HG02678 (cell line): ENCODE measurements at regions not wholly inside any gene's neighbourhood (a gene's known extent, or its start where the extent isn't known, plus 50 kb on each side); places are given as distances from the start of the nearest gene placed in this dataset.

ENCODE experiments used
- ATAC-seq: cut with Tn5 transposase; IDR thresholded peaks from one replicate; pipeline ENCODE4 v1.9.1; 2021; ENCODE audit warnings: mild to moderate bottlenecking, moderate library complexity; ENCODE audit not compliant: unreplicated experiment

DNA sequence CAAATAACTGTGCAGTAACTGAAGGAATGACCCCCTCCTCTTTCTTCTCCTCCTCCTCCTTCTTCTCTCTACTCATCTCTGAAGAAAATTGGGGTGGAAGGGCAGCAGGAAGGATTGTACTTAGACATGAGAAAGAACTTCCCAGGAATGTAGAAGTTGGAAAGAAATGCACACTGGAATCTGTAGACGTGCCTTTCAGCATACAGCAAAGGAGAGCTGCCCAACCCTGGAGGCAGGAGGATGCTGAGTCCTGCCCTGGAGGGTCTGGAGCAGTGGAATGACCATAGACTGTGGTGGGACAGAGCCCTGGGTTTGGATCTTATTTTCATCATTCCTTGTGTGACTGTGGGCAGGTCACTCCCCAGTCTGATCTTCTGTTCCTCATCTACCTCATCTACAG is 80.1 kb downstream of the PJA1 start:
- ATAC-seq, result no peak

DNA sequence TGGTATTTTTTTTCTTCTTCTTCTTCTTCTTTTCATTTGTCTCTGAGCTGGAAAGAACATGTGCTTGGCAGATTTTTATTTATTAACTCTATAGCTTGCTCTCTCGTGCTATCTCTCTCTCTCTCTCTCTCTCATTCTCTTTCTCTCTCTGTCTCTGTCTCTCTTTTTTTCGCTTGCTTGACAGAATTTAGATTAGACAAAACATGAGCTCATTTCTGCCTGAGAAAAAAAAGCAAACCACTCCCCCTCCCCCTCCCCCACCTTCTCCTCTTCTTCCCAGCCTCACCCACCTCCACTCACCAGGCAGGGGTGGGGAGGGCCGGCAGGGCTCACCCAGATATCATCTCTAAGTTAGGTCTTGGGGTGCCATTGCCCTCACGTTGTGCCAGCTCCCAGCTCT is 81.5 kb downstream of the PJA1 start:
- no peak for ATAC-seq

DNA sequence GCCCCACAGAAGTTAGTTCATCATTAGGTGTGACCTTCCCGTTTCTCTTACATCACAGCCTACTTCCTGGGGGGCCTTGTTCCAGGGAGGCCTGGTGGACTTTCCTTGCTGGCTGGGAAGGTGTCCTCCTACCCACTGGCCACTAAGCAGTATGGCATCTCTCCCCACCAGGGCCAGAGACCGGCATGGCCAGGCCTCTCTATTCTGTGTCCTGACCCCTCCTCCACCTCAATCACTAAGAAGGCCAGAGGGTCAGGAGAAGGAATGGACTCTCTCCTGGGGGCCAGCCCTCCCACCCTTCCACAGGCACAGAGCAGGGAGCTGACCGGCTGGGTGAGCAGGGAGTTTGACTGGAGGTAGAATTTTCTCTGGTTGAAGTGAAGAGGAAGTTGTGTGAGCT is 81.9 kb downstream of the PJA1 start:
- ATAC-seq, result no peak

GRCh38 chrX:69082753-69083150 is 82.5 kb downstream of the PJA1 start:
- ATAC-seq, result no peak

DNA sequence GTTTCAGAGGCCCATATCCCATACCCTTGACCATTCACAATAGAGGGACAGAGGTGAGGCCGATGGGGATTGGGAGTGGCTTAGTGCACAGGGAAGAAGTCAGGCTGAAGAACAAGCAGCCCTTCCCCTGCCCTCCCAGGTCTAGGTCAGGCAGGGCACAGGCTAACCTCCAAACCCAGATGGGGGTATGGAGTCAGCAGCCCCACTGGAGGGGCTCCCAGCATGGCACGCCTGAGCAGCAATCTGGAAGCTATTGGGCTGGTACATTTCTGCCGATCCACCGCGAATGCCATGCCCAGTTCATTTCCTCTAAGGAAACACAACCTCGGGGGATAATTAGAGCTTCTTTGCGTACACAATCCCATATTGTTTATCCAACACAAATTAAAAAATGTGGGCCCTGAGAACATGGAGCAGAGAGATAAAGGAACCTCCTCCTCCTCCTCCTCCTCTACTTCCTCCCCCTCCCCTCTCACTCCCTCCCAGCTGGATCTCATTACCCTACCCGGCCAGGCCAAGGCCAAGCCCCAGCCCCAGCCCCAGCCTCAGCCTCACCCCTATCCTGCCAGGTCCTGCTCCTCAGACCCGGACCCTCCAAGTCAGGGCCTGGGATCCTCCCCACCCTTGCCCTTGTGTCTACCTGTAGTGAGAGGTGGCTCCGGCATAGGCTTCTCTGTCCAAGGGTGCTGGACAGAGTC is 83.0 kb downstream of the PJA1 start:
- no peak for ATAC-seq

DNA sequence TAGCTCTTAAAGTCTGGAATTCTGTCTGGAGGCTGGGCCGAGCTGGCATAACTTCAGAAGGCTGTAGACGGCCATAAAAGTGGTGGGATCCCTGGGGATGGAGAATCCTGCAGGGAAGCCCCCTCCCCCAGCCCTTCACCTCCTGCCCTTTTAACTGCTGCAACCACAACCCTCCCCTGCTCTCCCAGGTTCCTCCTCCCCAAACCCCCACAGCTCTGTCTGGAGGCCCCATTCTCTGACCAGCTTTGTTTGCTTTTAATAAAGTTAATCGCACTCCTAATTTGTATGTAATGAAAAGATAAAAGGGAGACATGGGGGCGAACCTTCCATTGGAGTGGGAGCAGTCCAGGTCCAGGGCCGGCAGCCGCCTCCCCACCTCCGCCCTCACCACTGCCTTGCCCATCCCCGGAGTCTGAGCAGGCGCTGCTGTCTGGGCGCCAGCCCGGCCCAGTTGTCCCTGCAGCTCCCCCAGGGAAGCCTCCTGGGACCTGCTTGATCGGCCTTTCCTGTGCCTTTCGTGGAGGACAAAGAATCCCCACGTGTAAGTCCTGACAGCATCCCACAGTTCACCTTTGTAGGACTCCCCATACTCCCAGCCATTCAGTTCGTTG is 84.3 kb downstream of the PJA1 start:
- no peak for ATAC-seq

DNA sequence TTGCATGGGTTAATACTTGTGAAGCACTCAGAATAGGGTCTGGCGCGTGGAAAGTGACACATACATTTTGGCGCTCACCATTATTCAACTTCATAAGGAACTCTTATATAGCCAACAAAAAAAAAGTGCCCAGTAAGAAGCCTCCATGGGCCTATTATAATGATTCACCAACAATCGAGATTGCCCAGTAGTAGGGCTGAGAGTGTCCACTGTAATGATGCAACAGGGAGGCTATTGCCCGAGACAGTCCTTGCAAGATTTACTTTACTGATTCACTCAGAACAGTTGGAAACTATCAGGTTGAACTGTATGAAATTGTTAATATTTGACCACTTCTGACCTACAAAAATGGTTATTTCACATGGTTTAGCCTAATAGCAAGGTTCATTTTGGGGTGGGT is 86.0 kb downstream of the PJA1 start:
- ATAC-seq, result no peak

DNA sequence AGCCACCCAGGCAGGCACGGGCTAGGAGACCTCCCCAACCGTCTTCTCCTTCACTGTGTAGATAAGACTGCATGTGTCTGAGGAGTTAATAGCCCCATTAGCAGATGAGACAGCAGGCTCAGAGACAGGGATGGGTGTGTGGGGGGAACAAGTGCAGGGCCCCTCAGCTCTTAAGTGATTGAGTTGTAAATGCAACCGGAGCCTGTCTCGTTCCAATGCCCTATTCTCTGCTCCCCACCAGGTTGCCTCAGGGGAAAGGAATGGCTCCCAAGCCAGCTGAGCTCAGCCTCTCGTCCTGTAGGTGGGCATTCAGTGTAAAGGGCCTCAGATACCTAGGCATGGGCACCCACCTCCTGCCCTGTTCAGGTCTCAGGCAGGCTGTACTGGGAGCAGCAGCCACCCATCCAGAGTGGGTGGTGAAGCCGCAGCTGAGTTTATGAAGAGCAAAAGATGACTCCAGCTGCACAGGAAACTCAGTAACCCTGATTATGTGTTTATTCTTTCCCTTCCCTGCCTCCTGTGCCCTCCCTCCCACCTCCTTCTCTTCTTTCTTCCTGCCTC is 87.3 kb downstream of the PJA1 start:
- no peak for ATAC-seq

DNA sequence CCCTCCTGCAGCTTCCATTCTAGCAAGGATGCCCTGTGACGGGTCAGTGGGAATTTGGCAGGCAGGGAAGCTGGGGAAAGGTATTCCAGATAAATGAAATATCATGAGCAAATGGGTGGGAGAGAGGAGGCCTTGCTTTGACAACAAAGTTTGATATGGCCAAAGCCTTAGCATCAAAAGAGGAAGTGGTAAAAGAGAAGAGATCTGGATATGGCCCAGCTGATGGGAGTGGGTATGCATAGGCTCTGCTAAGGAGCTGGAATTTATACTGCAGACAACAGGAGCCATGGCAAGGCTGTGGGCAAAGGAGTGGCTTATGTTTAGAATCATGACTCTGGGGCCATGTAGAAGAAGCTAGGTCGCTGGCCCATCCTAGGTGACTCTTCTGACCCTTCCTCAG is 89.2 kb downstream of the PJA1 start:
- no peak for ATAC-seq

- ATAC-seq, result no peak
Measured at GRCh38 chrX:69074726-69075125, 90.5 kb downstream of the PJA1 start.

DNA sequence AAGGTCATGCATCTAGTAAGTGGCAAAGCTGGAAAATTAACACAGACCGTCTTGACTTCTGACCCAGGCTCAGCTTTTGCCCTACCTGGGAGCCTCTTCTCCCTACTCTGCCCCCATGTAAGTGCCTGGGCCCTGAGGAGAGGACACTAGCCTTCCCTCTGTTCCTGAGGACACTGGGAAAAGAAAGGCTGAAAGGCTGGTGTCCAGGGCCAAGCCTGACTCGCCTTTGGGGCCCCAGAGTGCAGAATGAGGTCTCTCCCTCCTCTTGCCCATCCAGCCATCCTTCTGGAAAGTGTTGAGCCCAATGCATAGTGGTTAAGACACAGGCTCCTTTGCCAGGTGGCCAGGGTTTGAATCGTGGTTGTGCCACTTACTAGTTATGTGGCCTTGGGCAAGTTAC is 91.5 kb downstream of the PJA1 start:
- no peak for ATAC-seq

DNA sequence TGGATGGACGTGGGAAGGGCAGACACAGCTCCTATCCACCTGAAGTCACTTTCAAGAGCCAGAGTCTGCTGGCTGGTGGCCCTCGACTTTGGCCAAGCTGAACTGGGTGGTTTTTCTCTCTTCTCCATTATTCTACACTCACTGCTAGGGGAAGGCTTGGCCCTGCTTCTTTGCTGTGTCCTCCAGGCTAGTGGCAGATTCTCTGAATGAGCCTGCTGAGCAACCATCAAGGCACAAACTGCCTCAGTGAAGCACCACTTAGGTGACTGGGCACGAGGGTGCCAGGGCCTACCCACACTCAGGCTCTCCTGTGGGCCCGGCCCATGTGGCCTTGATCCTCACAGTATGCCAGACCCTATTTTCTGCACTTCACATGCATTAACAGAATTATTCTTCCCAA is 92.0 kb downstream of the PJA1 start:
- no peak for ATAC-seq

- ATAC-seq, result no peak
Measured at GRCh38 chrX:69072486-69073006, 92.7 kb downstream of the PJA1 start.

GRCh38 chrX:69070949-69071650 is 94.2 kb downstream of the PJA1 start:
- ATAC-seq, result no peak

GRCh38 chrX:69069876-69070275 is 95.4 kb downstream of the PJA1 start:
- no peak for ATAC-seq

GRCh38 chrX:69069086-69069445 is 96.2 kb downstream of the PJA1 start:
- no peak for ATAC-seq

- ATAC-seq, result no peak
Measured at GRCh38 chrX:69068301-69069085, 96.8 kb downstream of the PJA1 start.

- no peak for ATAC-seq
Measured at GRCh38 chrX:69067841-69068240, 97.4 kb downstream of the PJA1 start.

- no peak for ATAC-seq
Measured at GRCh38 chrX:69066966-69067525, 98.2 kb downstream of the PJA1 start.

DNA sequence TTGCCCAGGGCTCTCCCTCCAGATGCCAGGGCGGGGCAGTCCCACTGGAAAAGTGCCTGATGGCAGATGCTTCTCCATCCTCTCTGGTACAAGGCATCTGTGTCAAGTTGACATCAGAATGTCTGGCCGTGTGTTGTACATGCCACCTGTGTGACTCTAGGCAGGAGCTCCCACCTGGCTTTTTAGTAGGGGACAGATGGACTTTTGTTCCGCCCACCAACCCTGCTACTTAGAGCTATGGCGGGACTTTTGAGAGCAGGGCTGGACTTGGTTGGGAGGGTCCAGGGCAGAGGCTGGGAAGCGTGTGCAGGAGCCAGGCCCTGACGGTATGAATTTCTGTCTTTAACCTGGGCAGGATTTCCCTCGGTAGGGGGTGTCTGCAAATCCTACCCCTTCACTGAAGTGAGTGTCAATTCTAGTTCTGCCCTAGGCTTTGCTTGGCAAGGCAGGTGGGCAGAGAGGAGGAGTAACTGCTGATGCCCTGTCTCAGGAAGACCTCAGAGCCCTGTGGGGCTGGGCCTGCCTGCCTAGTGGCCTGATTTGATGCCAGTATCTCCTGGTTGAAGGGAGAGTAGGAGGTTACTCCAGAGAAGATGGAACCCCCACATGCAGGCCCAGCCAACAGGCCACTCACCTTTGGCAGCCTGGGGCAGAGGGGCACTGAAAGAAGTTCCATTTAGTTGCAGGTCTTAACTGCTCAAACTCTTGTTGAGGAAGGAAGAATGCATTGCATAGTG is 99.1 kb downstream of the PJA1 start:
- ATAC-seq, result no peak
